ENCODE measurements at regions not wholly inside any gene's neighbourhood (a gene's known extent, or its start where the extent isn't known, plus 50 kb on each side); places are given as distances from the start of the nearest gene placed in this dataset.

- TF ChIP-seq EZH2 (IDR thresholded peaks at IDR 0.05; ENCODE audit: insufficient read depth, low read length): no peak
- TF ChIP-seq, protein P1, sequence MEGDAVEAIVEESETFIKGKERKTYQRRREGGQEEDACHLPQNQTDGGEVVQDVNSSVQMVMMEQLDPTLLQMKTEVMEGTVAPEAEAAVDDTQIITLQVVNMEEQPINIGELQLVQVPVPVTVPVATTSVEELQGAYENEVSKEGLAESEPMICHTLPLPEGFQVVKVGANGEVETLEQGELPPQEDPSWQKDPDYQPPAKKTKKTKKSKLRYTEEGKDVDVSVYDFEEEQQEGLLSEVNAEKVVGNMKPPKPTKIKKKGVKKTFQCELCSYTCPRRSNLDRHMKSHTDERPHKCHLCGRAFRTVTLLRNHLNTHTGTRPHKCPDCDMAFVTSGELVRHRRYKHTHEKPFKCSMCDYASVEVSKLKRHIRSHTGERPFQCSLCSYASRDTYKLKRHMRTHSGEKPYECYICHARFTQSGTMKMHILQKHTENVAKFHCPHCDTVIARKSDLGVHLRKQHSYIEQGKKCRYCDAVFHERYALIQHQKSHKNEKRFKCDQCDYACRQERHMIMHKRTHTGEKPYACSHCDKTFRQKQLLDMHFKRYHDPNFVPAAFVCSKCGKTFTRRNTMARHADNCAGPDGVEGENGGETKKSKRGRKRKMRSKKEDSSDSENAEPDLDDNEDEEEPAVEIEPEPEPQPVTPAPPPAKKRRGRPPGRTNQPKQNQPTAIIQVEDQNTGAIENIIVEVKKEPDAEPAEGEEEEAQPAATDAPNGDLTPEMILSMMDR (IDR thresholded peaks at IDR 0.05; ENCODE audit: insufficient read depth, low read depth, low read length): no peak
Measured at GRCh38 chr12:18849080-18849479, 111.2 kb downstream of the CAPZA3 start.

Data from astrocyte (in vitro differentiated cells and primary cell).